GM12874 (cell line): ENCODE measurements at regions not wholly inside any gene's neighbourhood (a gene's known extent, or its start where the extent isn't known, plus 50 kb on each side); places are given as distances from the start of the nearest gene placed in this dataset.

Experiments used
- TF ChIP-seq, protein P1 (sequence below): IDR thresholded peaks from 2 replicates; pipeline ENCODE4 v1.5.1; 2011; ENCODE audit warnings: low read depth, mild to moderate bottlenecking, control low read depth, low read length, moderate library complexity; ENCODE audit not compliant: insufficient read depth

DNA sequence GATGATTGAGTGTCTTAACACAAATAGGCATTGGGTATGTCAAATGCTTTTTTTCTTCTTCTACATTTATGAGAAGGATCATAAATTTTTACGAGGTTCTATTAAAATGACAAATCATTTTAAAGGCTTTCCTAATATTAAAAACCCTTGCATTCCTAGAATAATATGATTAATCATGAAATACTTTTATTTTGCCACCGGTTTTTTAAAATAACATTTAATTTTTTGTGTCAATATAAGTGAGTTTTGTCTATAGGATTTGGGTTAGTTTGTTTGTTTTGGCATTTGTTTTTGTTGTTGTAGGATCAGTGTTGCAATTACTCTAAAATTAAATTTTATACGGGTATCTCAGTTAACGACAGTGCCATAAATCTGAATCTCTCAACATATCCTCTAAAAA, 169.7 kb upstream of the STK26 start:
- TF ChIP-seq, protein P1, sequence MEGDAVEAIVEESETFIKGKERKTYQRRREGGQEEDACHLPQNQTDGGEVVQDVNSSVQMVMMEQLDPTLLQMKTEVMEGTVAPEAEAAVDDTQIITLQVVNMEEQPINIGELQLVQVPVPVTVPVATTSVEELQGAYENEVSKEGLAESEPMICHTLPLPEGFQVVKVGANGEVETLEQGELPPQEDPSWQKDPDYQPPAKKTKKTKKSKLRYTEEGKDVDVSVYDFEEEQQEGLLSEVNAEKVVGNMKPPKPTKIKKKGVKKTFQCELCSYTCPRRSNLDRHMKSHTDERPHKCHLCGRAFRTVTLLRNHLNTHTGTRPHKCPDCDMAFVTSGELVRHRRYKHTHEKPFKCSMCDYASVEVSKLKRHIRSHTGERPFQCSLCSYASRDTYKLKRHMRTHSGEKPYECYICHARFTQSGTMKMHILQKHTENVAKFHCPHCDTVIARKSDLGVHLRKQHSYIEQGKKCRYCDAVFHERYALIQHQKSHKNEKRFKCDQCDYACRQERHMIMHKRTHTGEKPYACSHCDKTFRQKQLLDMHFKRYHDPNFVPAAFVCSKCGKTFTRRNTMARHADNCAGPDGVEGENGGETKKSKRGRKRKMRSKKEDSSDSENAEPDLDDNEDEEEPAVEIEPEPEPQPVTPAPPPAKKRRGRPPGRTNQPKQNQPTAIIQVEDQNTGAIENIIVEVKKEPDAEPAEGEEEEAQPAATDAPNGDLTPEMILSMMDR = no peak

DNA sequence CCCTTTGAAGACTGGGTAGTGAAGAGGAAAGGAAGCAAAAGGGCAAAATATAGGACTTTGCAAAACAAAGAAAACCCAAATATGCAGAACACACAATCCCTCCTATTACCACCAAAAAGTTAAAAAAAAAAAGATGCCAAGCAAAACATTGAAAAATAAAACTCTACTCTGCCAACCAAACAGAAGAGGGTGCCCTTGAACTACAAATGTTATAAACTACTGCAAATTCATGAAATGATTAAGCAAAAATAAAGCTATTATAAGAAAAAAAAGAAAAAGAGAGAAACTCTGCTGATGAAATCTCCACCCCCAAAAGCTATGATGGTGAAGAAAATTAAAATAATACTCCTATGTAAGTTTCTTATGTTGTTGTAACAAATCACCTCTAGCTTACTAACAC, 168.5 kb upstream of the STK26 start:
- TF ChIP-seq, protein P1 = no peak

GRCh38 chrX:131861088-131861787, 161.9 kb upstream of the STK26 start:
- TF ChIP-seq, protein P1 = no peak

DNA sequence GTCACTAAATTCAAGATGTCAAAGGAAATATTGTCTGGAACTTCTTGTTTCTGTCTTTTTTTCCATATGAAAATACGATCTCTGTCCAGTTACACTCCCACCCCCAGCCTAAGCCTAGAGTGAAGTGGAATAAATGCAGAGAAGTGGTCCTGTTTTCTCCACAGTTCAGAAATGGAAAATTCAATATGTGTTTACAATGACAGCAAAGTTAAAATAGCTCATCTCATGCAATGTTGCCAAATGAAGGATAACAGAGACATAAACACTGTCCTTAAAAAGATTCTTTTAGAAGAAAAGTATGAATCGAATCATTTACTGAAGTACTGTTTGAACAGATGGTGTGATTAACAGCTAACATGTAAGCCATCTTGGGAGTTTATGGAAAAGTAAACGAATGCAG, 160.8 kb upstream of the STK26 start:
- TF ChIP-seq, protein P1 = no peak

DNA sequence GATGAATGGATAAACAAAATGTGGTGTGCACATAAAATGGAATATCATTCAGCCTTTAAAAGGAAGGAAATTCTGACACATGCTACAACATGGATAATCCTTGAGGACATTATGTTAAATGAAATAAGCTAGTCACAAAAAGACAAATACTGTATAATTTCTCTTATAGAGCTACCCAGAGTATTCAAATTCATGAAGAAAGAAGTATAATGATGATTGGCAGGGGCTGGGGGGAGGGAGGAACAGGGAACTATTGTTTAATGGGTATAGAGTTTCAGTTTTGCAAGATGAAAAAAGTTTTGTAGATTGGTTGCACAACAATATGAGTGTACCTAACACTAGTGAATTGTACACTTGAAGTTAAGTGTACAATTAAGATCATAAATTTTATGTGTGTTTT, 153.9 kb upstream of the STK26 start:
- TF ChIP-seq, protein P1 = no peak

- TF ChIP-seq, protein P1 = no peak
These were observed 148.8 kb upstream of the STK26 start for GRCh38 chrX:131874300-131874699.

- TF ChIP-seq, protein P1 = no peak
These were observed 141.9 kb upstream of the STK26 start for GRCh38 chrX:131881194-131881593.
